Suprapubic skin (tissue), 4 donors: ENCODE measurements at regions not wholly inside any gene's neighbourhood (a gene's known extent, or its start where the extent isn't known, plus 50 kb on each side); places are given as distances from the start of the nearest gene placed in this dataset.

ENCODE experiments used
- DNase-seq, 2 donors: peaks; one replicate each; pipeline ENCODE4 v3.0.0-alpha.2; 2019; ENCODE audit warnings: low spot score in 2 of 2
- H3K27ac ChIP-seq: fragments of 200-600 bp; sonication (generic); one replicate; pipeline ENCODE4 v1.5.1; 2019
- H3K27me3 ChIP-seq: fragments of 200-600 bp; sonication (generic); one replicate; pipeline ENCODE4 v1.5.1; 2019
- H3K36me3 ChIP-seq: fragments of 200-600 bp; sonication (generic); one replicate; pipeline ENCODE4 v1.5.1; 2019
- H3K4me1 ChIP-seq: fragments of 200-600 bp; sonication (generic); one replicate; pipeline ENCODE4 v1.5.1; 2019
- H3K4me3 ChIP-seq: fragments of 200-600 bp; sonication (generic); one replicate; pipeline ENCODE4 v1.5.1; 2019; ENCODE audit warnings: mild to moderate bottlenecking
- H3K9me3 ChIP-seq: fragments of 200-600 bp; sonication (generic); one replicate; pipeline ENCODE4 v1.5.1; 2019
- EP300 ChIP-seq: sonication (generic); formaldehyde crosslinking; IDR thresholded peaks from one replicate; pipeline ENCODE4 v1.6.1; 2017; ENCODE audit warnings: antibody characterized with exemption
- POLR2A ChIP-seq, 2 donors: fragments of 450-650 bp; IDR thresholded peaks; one replicate each; pipeline ENCODE4 v1.6.1; 2017; ENCODE audit warnings: antibody characterized with exemption in 2 of 2, mild to moderate bottlenecking in 2 of 2, moderate library complexity in 2 of 2
- POLR2AphosphoS5 ChIP-seq, 3 donors: sonication (generic); formaldehyde crosslinking; IDR thresholded peaks; one replicate each; pipeline ENCODE4 v1.6.1; 2017; ENCODE audit warnings: antibody characterized with exemption in 3 of 3
- WGBS: methylation state at CpG from one replicate; pipeline ENCODE4 v1.1.5; 2018; 5-methylcytosine and 5-hydroxymethylcytosine counted together
- TF ChIP-seq, protein P1 (sequence below), 2 donors: fragments of 200-600 bp in 1 of 2; fragments of 450-650 bp in 1 of 2; sonication (generic) in 1 of 2; IDR thresholded peaks; one replicate each; pipeline ENCODE4 v1.5.1; 2016 to 2019; ENCODE audit warnings: antibody characterized with exemption in 2 of 2, mild to moderate bottlenecking in 1 of 2, moderate library complexity in 1 of 2

GRCh38 chr5:175379867-175380266 is 64.1 kb downstream of the DRD1 start:
- DNase-seq = no peak
- no peak for TF ChIP-seq POLR2AphosphoS5 (IDR thresholded peaks at IDR 0.05)
- no peak for TF ChIP-seq POLR2A (IDR thresholded peaks at IDR 0.05)
- TF ChIP-seq EP300 = no peak
- TF ChIP-seq, protein P1, sequence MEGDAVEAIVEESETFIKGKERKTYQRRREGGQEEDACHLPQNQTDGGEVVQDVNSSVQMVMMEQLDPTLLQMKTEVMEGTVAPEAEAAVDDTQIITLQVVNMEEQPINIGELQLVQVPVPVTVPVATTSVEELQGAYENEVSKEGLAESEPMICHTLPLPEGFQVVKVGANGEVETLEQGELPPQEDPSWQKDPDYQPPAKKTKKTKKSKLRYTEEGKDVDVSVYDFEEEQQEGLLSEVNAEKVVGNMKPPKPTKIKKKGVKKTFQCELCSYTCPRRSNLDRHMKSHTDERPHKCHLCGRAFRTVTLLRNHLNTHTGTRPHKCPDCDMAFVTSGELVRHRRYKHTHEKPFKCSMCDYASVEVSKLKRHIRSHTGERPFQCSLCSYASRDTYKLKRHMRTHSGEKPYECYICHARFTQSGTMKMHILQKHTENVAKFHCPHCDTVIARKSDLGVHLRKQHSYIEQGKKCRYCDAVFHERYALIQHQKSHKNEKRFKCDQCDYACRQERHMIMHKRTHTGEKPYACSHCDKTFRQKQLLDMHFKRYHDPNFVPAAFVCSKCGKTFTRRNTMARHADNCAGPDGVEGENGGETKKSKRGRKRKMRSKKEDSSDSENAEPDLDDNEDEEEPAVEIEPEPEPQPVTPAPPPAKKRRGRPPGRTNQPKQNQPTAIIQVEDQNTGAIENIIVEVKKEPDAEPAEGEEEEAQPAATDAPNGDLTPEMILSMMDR (IDR thresholded peaks at IDR 0.05) = no peak

DNA sequence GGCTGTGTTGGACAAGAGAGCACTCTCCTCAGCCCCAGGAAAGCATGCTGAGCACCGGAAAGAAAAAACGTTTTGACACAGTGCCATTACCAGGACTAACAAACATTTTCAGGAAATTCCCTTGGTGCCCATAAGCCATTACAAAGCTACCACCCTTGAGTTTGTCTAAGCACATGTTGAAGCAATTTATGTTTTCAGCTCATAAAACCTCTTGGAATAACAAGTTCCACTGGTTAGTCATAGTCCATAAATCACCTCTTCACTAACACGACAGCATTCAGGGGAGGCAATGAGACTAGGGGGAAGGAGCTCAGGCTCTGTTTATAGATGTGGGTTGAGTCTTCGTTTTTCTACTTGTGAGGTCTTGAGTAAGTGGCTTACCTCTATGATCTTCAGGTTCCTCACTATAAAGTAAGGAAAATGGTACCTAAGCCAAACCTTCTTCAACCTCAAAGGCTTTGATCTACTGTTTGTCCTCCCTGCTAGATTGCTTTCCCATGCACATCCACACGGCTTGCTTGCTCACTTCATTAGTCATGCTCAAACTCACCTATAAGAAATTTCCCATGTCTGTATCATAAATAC is 65.4 kb downstream of the DRD1 start:
- WGBS = 5% methylated on average over 5 of the region's 5 CpGs
- TF ChIP-seq EP300 (no peak), POLR2A (IDR thresholded peaks at IDR 0.05) (no peak), POLR2AphosphoS5 (IDR thresholded peaks at IDR 0.05) (no peak)
- TF ChIP-seq, protein P1 (IDR thresholded peaks at IDR 0.05) = no peak
- H3K27ac ChIP-seq = no peak overlapping the region

More at GRCh38 chr5:175379867-175380266, 64.1 kb downstream of the DRD1 start:
- H3K4me1 ChIP-seq = no peaks in the 10 kb centered on the region
- no peaks in the 10 kb centered on the region for H3K9me3 ChIP-seq
- no peaks in the 10 kb centered on the region for H3K27me3 ChIP-seq
- no peaks in the 10 kb centered on the region for H3K36me3 ChIP-seq
- H3K27ac ChIP-seq = no peak overlapping the region
- H3K4me3 ChIP-seq = no peak overlapping the region
- WGBS = 46% methylated on average over 1 of the region's 1 CpG

GRCh38 chr5:175377816-175378215 is 66.2 kb downstream of the DRD1 start:
- H3K27ac ChIP-seq = no peak overlapping the region
- no peaks in the 10 kb centered on the region for H3K9me3 ChIP-seq
- 6% methylated on average over 1 of the region's 1 CpG for WGBS
- no peaks in the 10 kb centered on the region for H3K36me3 ChIP-seq
- TF ChIP-seq POLR2AphosphoS5 (IDR thresholded peaks at IDR 0.05) (no peak), EP300 (no peak), POLR2A (IDR thresholded peaks at IDR 0.05) (no peak)
- TF ChIP-seq, protein P1 (IDR thresholded peaks at IDR 0.05) = no peak
- no peak overlapping the region for H3K4me3 ChIP-seq
- H3K4me1 ChIP-seq = no peaks in the 10 kb centered on the region
- no peaks in the 10 kb centered on the region for H3K27me3 ChIP-seq
- no peak for DNase-seq

More for the DNA sequence above, 65.4 kb downstream of the DRD1 start:
- Histone ChIP-seq H3K4me1 (no peaks in the 10 kb centered on the region), H3K9me3 (no peaks in the 10 kb centered on the region), H3K27me3 (no peaks in the 10 kb centered on the region), H3K4me3 (no peak overlapping the region), H3K36me3 (no peaks in the 10 kb centered on the region)
- no peak for DNase-seq

GRCh38 chr5:175374166-175374875 is 69.7 kb downstream of the DRD1 start:
- DNase-seq = no peak
- TF ChIP-seq POLR2AphosphoS5 (IDR thresholded peaks at IDR 0.05) (no peak), POLR2A (IDR thresholded peaks at IDR 0.05) (no peak)
- Histone ChIP-seq H3K27me3 (no peaks in the 10 kb centered on the region), H3K36me3 (no peaks in the 10 kb centered on the region), H3K4me3 (no peak overlapping the region), H3K4me1 (no peaks in the 10 kb centered on the region), H3K27ac (no peak overlapping the region), H3K9me3 (no peaks in the 10 kb centered on the region)
- 66% methylated on average over 2 of the region's 2 CpGs for WGBS

DNA sequence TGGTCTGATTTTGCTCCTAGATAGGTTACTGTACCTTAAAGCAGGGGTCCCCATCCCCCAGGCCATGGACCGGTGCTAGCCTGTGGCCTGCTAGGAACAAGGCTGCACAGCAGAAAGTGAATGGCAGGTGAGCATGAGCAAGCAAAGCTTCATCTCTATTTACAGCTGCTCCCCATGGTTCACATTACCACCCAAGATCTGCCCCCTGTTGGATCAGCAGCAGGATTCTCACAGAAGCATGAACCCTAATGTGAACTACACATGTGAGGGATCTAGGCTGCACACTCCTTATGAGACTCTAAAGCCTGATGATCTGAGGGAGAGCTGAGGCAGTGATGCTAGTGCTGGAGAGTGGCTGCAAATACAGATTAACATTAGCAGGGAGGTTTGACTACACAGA is 78.1 kb downstream of the DRD1 start:
- 100% methylated on average over 1 of the region's 1 CpG for WGBS

More for the DNA sequence above, 78.1 kb downstream of the DRD1 start:
- Histone ChIP-seq H3K27me3 (no peaks in the 10 kb centered on the region), H3K4me1 (no peaks in the 10 kb centered on the region), H3K27ac (no peak overlapping the region), H3K36me3 (no peaks in the 10 kb centered on the region), H3K9me3 (no peaks in the 10 kb centered on the region), H3K4me3 (no peak overlapping the region)
- no peak for DNase-seq
- no peak for TF ChIP-seq POLR2A (IDR thresholded peaks at IDR 0.05)
- no peak for TF ChIP-seq POLR2AphosphoS5 (IDR thresholded peaks at IDR 0.05)
- TF ChIP-seq, protein P1 (IDR thresholded peaks at IDR 0.05) = no peak
- TF ChIP-seq EP300 = no peak
